ENCODE measurements at regions not wholly inside any gene's neighbourhood (a gene's known extent, or its start where the extent isn't known, plus 50 kb on each side); places are given as distances from the start of the nearest gene placed in this dataset.
A peak's percentile ranks its signal among the peaks of the same experiment; 100 is the strongest.

DNA sequence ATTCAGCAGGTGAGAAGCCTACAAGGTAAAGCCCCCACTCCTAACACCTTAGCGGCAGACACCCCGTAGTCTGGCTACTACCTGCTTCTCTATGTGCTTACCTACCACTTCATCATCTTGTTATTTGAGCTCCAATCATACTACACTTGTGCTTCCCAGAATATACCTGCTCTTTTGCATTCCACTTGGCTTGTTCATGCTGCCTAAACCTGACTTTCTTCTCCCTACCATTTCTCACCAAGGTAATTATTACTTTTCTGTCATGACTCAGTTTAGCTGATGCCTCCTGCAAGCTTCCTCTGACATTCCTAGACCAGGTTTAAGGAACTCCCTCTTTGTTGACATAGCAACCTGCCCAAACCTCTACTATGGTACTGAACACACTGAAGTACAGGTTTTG is 495.6 kb upstream of the C1orf87 start:
- H3K9ac ChIP-seq (ENCODE audit: insufficient read depth, low read length) = no peak overlapping the region
- no peak for DNase-seq (ENCODE audit: low read depth in 2 of 2)
- H3K79me2 ChIP-seq (ENCODE audit: control insufficient read depth, insufficient read depth, low read length) = no peaks in the 10 kb centered on the region
- H3K27ac ChIP-seq (ENCODE audit: insufficient read depth, low read length) = no peak overlapping the region
- no peaks in the 10 kb centered on the region for H4K20me1 ChIP-seq (ENCODE audit: control insufficient read depth, extremely low read depth, insufficient read depth, low read length)
- H3K9me3 ChIP-seq (ENCODE audit: control insufficient read depth, insufficient read depth, low read depth, low read length) = no peaks in the 10 kb centered on the region
- no peak overlapping the region for H2AFZ ChIP-seq (ENCODE audit: low read length)
- H3K27me3 ChIP-seq (ENCODE audit: control insufficient read depth, insufficient read depth, low read length) = no peaks in the 10 kb centered on the region
- TF ChIP-seq, protein P1, sequence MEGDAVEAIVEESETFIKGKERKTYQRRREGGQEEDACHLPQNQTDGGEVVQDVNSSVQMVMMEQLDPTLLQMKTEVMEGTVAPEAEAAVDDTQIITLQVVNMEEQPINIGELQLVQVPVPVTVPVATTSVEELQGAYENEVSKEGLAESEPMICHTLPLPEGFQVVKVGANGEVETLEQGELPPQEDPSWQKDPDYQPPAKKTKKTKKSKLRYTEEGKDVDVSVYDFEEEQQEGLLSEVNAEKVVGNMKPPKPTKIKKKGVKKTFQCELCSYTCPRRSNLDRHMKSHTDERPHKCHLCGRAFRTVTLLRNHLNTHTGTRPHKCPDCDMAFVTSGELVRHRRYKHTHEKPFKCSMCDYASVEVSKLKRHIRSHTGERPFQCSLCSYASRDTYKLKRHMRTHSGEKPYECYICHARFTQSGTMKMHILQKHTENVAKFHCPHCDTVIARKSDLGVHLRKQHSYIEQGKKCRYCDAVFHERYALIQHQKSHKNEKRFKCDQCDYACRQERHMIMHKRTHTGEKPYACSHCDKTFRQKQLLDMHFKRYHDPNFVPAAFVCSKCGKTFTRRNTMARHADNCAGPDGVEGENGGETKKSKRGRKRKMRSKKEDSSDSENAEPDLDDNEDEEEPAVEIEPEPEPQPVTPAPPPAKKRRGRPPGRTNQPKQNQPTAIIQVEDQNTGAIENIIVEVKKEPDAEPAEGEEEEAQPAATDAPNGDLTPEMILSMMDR (conservative IDR thresholded peaks at IDR 0.05 in 1 of 2, IDR thresholded peaks at IDR 0.05 in 1 of 2; ENCODE audit: low read depth in 1 of 2, low read length in 2 of 2) = no peak
- no peak for TF ChIP-seq EZH2 (IDR thresholded peaks at IDR 0.05; ENCODE audit: low read length, missing control alignments)
- no peaks in the 10 kb centered on the region for H3K36me3 ChIP-seq (ENCODE audit: control insufficient read depth, insufficient read depth, low read length)
- H3K4me3 ChIP-seq (replicated peaks in 1 of 4; ENCODE audit: control extremely low read depth in 1 of 4, insufficient read depth in 1 of 4, low read depth in 3 of 4, low read length in 4 of 4) = no peak overlapping the region
- H3K4me1 ChIP-seq (ENCODE audit: control insufficient read depth, extremely low read depth, insufficient read depth, low read length) = peaks cover 2% of the 10 kb centered on the region
- no peak overlapping the region for H3K4me2 ChIP-seq (ENCODE audit: extremely low read depth, insufficient read depth, low read length)

DNA sequence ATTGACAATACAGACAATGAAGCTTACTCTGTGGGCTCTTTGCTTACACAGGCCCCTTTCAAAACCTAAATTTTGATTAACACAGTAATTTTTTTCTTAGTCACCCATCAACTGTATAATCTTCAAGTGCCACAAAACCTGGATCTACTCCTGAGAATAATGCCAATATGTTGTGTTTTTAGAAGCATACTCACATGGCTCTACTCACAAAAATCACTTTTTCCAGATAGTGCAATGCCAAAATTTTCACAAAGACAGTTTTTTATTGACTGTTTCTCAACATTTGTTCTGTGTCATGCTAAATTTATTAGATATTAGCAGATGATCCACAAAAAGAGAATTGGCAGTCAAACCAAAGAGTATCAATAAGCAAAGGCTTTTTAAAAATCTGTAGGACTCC is 493.7 kb upstream of the C1orf87 start:
- Histone ChIP-seq H3K9ac (ENCODE audit: insufficient read depth, low read length) (no peak overlapping the region), H2AFZ (ENCODE audit: low read length) (no peak overlapping the region), H3K4me1 (ENCODE audit: control insufficient read depth, extremely low read depth, insufficient read depth, low read length) (no peaks in the 10 kb centered on the region), H3K4me3 (replicated peaks in 1 of 4; ENCODE audit: control extremely low read depth in 1 of 4, insufficient read depth in 1 of 4, low read depth in 3 of 4, low read length in 4 of 4) (no peak overlapping the region), H3K79me2 (ENCODE audit: control insufficient read depth, insufficient read depth, low read length) (no peaks in the 10 kb centered on the region), H3K9me3 (ENCODE audit: control insufficient read depth, insufficient read depth, low read depth, low read length) (no peaks in the 10 kb centered on the region), H4K20me1 (ENCODE audit: control insufficient read depth, extremely low read depth, insufficient read depth, low read length) (no peaks in the 10 kb centered on the region), H3K36me3 (ENCODE audit: control insufficient read depth, insufficient read depth, low read length) (no peaks in the 10 kb centered on the region), H3K27ac (ENCODE audit: insufficient read depth, low read length) (no peak overlapping the region), H3K27me3 (ENCODE audit: control insufficient read depth, insufficient read depth, low read length) (no peaks in the 10 kb centered on the region), H3K4me2 (ENCODE audit: extremely low read depth, insufficient read depth, low read length) (no peak overlapping the region)
- no peak for DNase-seq (ENCODE audit: low read depth in 2 of 2)
- TF ChIP-seq, protein P1 (conservative IDR thresholded peaks at IDR 0.05 in 1 of 2, IDR thresholded peaks at IDR 0.05 in 1 of 2; ENCODE audit: low read depth in 1 of 2, low read length in 2 of 2) = no peak
- TF ChIP-seq EZH2 (IDR thresholded peaks at IDR 0.05; ENCODE audit: low read length, missing control alignments) = no peak

DNA sequence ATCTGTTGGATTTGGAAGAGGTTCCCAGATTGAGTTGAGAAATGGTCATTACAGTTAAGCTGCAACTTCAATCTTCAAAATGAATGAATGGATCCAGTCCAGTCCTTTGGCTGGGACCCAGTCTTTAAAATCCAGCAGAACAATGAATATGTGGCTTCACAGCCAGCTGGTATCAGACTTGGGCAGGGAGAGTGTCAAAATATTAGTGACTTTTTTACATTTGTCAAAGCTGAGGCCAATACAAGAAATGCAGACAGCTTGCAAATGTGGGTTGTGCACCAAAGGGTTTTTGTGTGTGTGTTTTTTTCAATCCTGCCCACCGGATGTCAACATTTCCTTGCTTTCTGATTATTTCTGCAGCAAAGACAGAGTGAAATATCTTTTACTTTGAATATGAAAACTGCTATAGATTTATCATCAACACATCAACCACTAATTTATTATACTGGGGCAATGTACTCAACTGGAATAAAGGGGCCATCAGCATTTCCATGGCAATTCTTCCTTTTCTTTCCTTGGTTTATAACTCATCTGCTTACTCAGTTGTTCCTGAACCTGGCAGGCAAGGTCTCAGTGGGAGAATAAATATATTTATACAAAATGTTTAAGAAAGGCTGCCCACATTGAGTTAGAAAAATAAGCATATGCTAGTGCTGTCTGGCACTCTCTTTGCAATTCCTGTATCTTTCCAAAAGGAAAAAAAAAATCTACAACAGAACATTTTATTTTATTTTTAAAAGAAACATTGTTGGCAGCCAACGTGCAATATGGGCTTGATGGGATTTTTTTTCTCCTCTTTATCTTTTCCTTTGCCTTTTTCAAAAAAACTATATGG is 491.6 kb upstream of the C1orf87 start:
- Histone ChIP-seq H3K9ac (ENCODE audit: insufficient read depth, low read length) (no peak overlapping the region), H3K9me3 (ENCODE audit: control insufficient read depth, insufficient read depth, low read depth, low read length) (no peaks in the 10 kb centered on the region), H3K4me3 (replicated peaks in 1 of 4; ENCODE audit: control extremely low read depth in 1 of 4, insufficient read depth in 1 of 4, low read depth in 3 of 4, low read length in 4 of 4) (no peak overlapping the region), H2AFZ (ENCODE audit: low read length) (no peak overlapping the region), H3K4me2 (ENCODE audit: extremely low read depth, insufficient read depth, low read length) (no peak overlapping the region), H3K27me3 (ENCODE audit: control insufficient read depth, insufficient read depth, low read length) (no peaks in the 10 kb centered on the region), H3K27ac (ENCODE audit: insufficient read depth, low read length) (no peak overlapping the region), H3K79me2 (ENCODE audit: control insufficient read depth, insufficient read depth, low read length) (no peaks in the 10 kb centered on the region), H4K20me1 (ENCODE audit: control insufficient read depth, extremely low read depth, insufficient read depth, low read length) (no peaks in the 10 kb centered on the region), H3K4me1 (ENCODE audit: control insufficient read depth, extremely low read depth, insufficient read depth, low read length) (no peaks in the 10 kb centered on the region), H3K36me3 (ENCODE audit: control insufficient read depth, insufficient read depth, low read length) (no peaks in the 10 kb centered on the region)
- no peak for TF ChIP-seq EZH2 (IDR thresholded peaks at IDR 0.05; ENCODE audit: low read length, missing control alignments)
- TF ChIP-seq, protein P1 (conservative IDR thresholded peaks at IDR 0.05 in 1 of 2, IDR thresholded peaks at IDR 0.05 in 1 of 2; ENCODE audit: low read depth in 1 of 2, low read length in 2 of 2) = no peak
- peak; percentile 37 to 47 for DNase-seq (ENCODE audit: low read depth in 2 of 2)

All from fibroblast of lung (primary cell).